Muscle of leg (tissue), 3 donors: ENCODE measurements at regions not wholly inside any gene's neighbourhood (a gene's known extent, or its start where the extent isn't known, plus 50 kb on each side); places are given as distances from the start of the nearest gene placed in this dataset.
"Not testable (repeated sequence)": the region's sequence is repeated elsewhere in the genome, so short reads cannot be mapped to it uniquely, and the experiment has no call there.

ENCODE experiments used
- DNase-seq: peaks from one replicate; pipeline ENCODE4 v3.0.0; 2013
- H3K27ac ChIP-seq: one replicate; pipeline ENCODE4 v1.5.1; 2013; ENCODE audit warnings: mild to moderate bottlenecking, low read length, control low read depth
- H3K27me3 ChIP-seq: one replicate; pipeline ENCODE4 v1.6.1; 2013; ENCODE audit warnings: low read length; ENCODE audit not compliant: control insufficient read depth, insufficient read depth
- H3K36me3 ChIP-seq: one replicate; pipeline ENCODE4 v1.6.1; 2013; ENCODE audit warnings: low read length; ENCODE audit not compliant: control insufficient read depth, insufficient read depth
- H3K4me1 ChIP-seq: one replicate; pipeline ENCODE4 v1.6.1; 2013; ENCODE audit warnings: low read length; ENCODE audit not compliant: control insufficient read depth, insufficient read depth
- H3K4me3 ChIP-seq: one replicate; pipeline ENCODE4 v1.5.1; 2013; ENCODE audit warnings: low read length, control low read depth
- H3K9me3 ChIP-seq: replicated peaks from 2 replicates; pipeline ENCODE4 v1.6.1; 2013; ENCODE audit warnings: low read depth, low read length; ENCODE audit not compliant: control insufficient read depth
- WGBS: methylation state at CpG from one replicate; pipeline ENCODE4 v1.1.5; 2013; ENCODE audit warnings: missing lambda C conversion rate; ENCODE audit not compliant: insufficient coverage; 5-methylcytosine and 5-hydroxymethylcytosine counted together

DNA sequence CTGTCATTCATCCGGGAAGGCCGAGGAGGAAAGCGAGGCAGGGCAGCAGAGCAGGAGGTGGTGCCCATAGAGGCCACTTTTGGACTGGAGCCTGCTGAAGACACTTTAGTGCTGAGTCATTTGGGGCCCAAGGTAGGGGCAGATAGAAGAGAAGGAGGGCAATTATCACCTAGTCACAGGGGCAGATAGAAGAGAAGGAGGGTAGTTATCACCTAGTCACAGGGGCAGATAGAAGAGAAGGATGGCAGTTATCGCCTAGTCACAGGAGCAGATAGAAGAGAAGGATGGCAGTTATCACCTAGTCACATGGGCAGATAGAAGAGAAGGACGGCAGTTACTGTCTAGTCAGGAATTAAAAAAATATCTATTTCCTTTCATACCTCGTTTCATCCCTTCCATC lies 1372.6 kb downstream of the FOXD4L5 start:
- H3K36me3 ChIP-seq, H3K9me3 ChIP-seq, H3K27ac ChIP-seq, H3K4me3 ChIP-seq, H3K4me1 ChIP-seq, H3K27me3 ChIP-seq, DNase-seq: not testable (repeated sequence)
- WGBS: 58% methylated on average over 2 of the region's 6 CpGs

DNA sequence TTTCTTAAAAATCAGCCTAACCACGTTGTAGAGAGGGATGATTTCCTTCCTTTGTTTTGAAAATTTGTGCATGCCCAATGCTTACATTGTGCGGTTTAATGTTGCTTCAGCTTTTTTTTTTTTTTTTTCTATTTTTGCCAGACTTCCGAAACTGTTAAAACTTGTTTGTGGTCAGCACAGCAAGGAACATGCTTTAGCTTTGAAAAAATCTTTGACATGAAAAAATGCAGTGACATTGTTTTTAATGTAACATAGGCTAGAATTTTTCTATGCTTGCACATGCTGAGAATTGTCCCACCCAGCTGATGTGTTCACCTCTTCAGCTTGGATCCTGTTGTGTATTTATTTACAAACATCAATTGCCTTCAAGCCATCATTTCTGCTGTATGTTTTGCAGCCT lies 1375.9 kb downstream of the FOXD4L5 start:
- no CpG with 5 or more reads among the region's 3 CpGs for WGBS
- H3K9me3 ChIP-seq, H3K27me3 ChIP-seq, H3K4me1 ChIP-seq, DNase-seq, H3K27ac ChIP-seq, H3K4me3 ChIP-seq, H3K36me3 ChIP-seq: not testable (repeated sequence)

DNA sequence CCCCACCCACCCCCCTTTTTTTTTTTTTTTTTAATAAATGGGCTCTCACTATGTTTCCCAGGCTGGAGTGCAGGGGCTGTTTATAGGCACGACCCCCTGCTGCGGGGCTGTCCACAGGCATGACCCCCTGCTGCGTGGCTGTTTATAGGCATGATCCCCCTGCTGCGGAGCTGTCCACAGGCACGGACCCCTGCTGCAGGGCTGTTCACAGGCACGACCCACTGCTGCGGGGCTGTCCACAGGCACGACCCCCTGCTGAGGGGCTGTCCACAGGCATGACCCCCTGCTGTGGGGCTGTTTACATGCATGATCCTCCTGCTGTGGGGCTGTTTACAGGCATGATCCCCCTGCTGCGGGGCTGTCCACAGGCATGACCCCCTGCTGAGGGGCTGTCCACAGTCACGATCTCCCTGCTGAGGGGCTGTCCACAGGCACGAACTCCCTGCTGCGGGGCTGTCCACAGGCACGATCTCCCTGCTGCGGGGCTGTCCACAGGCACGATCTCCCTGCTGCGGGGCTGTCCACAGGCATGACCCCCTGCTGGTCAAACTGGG lies 1385.3 kb downstream of the FOXD4L5 start:
- 89% methylated on average over 16 of the region's 16 CpGs for WGBS
- not testable (repeated sequence) for H3K27ac ChIP-seq, DNase-seq, H3K36me3 ChIP-seq, H3K27me3 ChIP-seq, H3K4me3 ChIP-seq, H3K4me1 ChIP-seq, H3K9me3 ChIP-seq

DNA sequence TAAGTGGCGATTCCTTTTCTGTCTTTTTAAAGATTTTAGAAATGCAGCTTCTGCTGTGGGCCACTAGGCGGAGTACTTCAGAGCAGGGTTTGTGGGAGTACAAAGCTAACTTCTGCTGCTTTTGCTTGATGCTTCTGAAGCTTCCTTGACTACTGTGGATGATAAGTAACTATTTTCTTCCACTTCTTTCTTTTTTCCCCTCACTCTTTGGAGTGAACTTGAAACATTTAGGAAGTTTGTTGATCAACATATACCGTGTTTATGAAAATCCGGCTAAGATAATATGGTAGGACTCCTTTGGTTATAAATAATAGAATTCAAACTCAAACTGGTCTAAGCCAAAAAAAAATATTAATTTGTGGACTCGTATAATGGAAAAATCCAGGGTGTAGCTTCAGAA lies 1403.6 kb downstream of the FOXD4L5 start:
- H3K9me3 ChIP-seq, H3K27me3 ChIP-seq, H3K4me3 ChIP-seq, H3K27ac ChIP-seq, H3K36me3 ChIP-seq, DNase-seq, H3K4me1 ChIP-seq: not testable (repeated sequence)
- WGBS: no CpG with 5 or more reads among the region's 5 CpGs

DNA sequence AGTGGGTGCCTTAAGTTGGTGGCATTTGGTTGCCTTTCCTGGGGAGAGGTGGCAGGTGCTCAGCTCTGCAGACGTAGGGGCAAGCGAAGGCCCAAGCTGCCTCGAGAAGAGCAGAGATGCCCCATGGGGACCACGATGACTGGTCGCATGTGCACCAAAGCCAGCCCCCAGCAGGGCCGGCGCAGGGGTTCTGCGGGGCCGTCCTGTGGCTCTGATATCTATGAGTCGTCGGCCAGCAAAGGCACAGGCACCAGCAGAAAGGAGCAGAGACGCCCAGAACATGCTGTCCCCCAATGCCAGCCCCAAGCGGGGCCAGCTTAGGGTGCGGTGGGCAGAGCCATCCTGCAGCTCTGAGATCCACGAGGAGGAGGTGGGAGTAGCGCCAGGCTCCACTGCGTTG lies 1408.6 kb downstream of the FOXD4L5 start:
- H3K27me3 ChIP-seq, H3K9me3 ChIP-seq, DNase-seq, H3K4me3 ChIP-seq, H3K36me3 ChIP-seq, H3K27ac ChIP-seq, H3K4me1 ChIP-seq: not testable (repeated sequence)
- no CpG with 5 or more reads among the region's 17 CpGs for WGBS

DNA sequence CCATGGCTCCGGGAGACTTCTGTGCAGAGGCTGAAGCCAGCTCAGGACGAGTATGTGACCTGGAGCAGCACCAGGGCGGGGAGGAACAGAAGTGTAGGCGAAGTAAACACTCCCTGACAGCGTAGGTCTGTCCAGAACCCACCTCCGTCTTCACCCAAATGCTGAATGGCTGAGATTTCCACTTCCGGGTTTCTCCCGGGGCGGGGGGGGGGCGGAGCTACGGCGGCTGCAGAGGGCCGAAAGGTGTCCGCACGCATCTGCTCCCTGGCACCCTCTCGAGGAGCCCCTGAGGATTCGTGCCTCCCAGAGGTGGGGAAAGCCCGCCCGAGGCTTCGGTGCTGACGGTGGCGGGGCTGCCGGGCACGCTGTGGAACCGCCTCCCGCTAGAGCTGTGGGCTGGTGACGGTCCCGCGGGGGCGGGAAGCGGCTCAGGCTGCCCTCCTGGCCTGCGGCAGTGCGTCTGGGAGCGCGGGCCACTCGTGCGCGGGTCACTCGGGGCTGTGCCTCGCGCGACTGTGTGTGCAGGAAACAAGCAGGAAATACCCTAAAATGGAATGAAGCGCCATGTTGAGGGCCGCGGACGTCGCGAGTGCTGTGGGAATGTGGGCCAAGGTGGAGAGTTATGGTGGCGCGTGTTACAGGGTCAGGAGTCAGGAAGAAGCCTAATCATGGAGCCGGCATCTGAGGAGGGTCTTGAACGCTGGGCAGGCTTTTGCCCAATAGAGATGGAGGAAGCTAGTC lies 1425.4 kb downstream of the FOXD4L5 start:
- no peak overlapping the region for H3K27ac ChIP-seq

DNA sequence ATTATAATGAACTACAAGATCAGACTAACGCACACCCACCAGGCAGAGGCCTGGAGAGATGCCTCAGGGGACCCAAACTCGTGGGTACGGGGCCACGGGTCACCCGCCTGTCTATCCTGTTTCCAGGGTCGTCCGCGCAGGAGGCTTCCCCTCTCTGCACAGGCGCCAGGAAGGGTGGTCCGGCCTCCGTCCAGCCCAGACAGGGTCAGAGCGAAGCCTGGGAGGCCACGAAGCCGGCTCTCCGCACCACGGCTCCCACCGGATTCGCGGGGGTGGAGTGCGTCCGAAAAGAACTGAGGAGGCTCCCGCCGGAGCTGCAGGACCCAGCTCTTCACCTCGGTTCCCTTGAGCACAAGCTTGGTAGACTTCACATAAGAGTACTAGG lies 1425.9 kb downstream of the FOXD4L5 start:
- not testable (repeated sequence) for DNase-seq, H3K27me3 ChIP-seq, H3K36me3 ChIP-seq, H3K27ac ChIP-seq, H3K4me1 ChIP-seq, H3K9me3 ChIP-seq, H3K4me3 ChIP-seq
- 50% methylated on average over 17 of the region's 24 CpGs for WGBS

More for the DNA sequence above, 1425.4 kb downstream of the FOXD4L5 start:
- Histone ChIP-seq H3K4me1 (no peaks in the 10 kb centered on the region), H3K36me3 (no peaks in the 10 kb centered on the region), H3K9me3 (peaks cover 3% of the 10 kb centered on the region), H3K27me3 (no peaks in the 10 kb centered on the region), H3K4me3 (no peak overlapping the region)
- WGBS: 59% methylated on average over 37 of the region's 52 CpGs
- peak; percentile 1 for DNase-seq

- not testable (repeated sequence) for H3K27ac ChIP-seq, H3K4me3 ChIP-seq, DNase-seq, H3K36me3 ChIP-seq, H3K27me3 ChIP-seq, H3K9me3 ChIP-seq, H3K4me1 ChIP-seq
- WGBS: 82% methylated on average over 5 of the region's 15 CpGs
Observed at GRCh38 chr9:63853140-63853751, 1431.8 kb downstream of the FOXD4L5 start.

DNA sequence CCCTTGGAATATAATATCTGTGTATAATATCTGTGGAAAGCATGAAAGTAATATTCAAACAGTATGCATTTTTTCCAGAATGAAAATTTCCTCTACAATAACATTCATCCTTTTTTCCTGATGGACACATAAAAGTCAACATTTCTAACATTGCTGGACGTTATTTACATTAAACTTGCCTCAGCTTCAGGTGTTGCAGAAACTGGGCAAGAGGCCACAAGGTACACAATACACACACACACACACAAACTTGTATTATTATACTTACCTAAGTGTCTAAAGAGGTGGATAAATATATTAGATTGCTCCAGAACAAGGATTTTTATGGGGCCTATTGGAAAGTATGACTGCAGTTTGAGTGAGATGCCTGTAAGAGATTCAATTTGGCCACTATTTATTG lies 1460.2 kb downstream of the FOXD4L5 start:
- not testable (repeated sequence) for H3K9me3 ChIP-seq, DNase-seq, H3K4me1 ChIP-seq, H3K4me3 ChIP-seq, H3K36me3 ChIP-seq, H3K27ac ChIP-seq, H3K27me3 ChIP-seq
- WGBS: 13% methylated on average over 1 of the region's 1 CpG

DNA sequence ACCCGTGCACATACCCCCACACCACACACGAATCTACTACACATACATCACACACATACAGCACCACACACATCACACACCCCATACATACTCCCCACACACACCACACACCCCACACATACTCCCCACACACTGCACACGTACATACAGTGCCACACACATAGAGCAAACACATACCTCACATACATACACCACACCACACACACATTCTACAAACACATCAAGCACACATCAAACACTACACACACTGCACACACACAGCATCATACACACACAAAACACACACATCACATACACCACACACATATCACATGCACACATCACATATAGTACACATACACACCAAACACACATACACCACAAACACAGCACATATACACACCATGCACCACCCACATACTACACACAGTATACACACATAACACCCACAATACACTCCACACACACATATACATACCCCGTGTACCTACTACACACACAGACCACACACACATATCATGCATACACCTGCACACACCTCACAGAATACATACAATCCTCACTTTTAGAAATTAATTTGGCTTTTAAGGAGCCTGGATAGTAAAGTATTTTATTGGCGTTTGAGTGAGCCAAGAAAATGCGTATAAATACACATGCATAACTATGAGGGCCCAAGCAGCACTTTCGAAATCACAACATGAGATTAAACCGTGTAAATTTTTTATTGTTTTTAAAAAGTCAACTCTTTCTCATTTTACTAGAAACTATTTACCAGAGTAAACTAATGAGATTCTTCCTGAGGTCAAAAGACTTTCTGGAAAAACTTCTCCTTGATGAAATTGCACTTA lies 1461.4 kb downstream of the FOXD4L5 start:
- not testable (repeated sequence) for H3K9me3 ChIP-seq, H3K36me3 ChIP-seq, H3K27ac ChIP-seq, H3K4me3 ChIP-seq, H3K4me1 ChIP-seq, H3K27me3 ChIP-seq
- WGBS: 45% methylated on average over 6 of the region's 8 CpGs
- peak; percentile 9 for DNase-seq
